ENCODE measurements at regions not wholly inside any gene's neighbourhood (a gene's known extent, or its start where the extent isn't known, plus 50 kb on each side); places are given as distances from the start of the nearest gene placed in this dataset.

GRCh38 chr13:24052547-24053518 is 107.7 kb upstream of the SPATA13 start:
- DNase-seq: peak; percentile 23

GRCh38 chr13:24053519-24054251 is 106.8 kb upstream of the SPATA13 start:
- DNase-seq: peak; percentile 95

GRCh38 chr13:24056616-24057137 is 103.8 kb upstream of the SPATA13 start:
- DNase-seq: no peak

DNA sequence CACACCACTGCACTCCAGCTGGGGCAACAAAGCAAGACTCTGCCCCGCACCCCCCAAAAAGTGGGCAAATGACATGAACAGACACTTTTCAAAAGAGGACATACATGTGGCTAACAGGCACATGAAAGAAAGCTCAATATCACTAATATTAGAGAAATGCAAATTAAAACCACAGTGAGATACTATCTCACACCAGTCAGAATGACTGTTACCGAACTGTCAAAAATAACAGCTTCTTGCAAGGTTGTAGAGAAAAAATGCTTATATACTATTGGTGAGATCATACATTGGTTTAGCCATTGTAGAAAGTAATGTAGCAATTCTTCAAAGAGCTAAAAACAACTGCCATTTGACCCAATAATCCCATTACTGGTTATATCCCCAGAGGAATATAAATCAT is 99.5 kb upstream of the SPATA13 start:
- no peak for DNase-seq

DNA sequence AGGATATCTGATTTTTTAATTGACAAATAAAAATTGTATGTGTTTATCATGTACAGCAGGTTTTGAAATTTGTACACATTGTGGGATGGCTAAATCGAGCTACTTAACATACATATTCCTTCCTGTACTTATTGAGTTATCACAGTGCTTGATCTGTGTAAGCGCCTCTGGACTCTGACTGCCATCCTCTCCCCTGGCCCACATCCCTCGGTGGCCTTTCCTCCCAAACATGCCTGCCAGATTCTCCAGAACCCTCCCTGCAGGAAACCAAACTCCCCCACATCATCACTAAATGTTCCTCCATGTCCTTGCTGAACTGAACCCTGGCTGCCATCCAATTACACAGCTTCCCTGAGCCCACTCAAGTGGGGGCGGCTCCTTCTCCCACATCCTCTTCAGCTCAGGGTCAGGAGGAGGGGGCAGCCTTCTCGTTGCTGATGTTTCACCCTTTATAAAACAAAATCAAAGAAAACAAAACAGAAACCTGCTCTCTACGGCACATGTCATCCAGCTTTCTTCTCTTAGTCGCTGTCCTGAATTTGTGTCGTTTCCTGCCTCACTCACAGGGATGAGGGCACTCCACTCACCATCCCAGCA is 97.1 kb upstream of the SPATA13 start:
- no peak for DNase-seq

- no peak for DNase-seq
These were observed 96.1 kb upstream of the SPATA13 start for GRCh38 chr13:24064371-24064770.

DNA sequence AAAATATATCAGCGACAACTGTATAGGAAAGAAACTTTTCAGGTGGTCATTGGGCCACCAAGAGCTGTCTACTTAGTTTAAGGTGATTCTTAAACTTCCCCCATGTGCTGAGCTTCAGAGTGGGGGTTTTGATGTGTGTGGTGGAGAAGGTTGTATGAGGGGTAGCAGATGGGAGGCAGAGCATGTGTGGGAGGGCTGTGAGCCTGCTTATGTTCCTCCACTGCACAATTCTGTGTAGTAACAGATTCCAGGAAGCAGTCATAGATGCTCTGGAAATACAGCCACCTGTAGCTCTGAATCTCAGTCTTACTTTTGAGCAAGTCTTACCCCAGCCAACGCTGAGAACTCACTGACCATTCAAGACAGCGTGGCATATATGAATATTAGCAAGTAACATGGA is 95.3 kb upstream of the SPATA13 start:
- DNase-seq: no peak

DNA sequence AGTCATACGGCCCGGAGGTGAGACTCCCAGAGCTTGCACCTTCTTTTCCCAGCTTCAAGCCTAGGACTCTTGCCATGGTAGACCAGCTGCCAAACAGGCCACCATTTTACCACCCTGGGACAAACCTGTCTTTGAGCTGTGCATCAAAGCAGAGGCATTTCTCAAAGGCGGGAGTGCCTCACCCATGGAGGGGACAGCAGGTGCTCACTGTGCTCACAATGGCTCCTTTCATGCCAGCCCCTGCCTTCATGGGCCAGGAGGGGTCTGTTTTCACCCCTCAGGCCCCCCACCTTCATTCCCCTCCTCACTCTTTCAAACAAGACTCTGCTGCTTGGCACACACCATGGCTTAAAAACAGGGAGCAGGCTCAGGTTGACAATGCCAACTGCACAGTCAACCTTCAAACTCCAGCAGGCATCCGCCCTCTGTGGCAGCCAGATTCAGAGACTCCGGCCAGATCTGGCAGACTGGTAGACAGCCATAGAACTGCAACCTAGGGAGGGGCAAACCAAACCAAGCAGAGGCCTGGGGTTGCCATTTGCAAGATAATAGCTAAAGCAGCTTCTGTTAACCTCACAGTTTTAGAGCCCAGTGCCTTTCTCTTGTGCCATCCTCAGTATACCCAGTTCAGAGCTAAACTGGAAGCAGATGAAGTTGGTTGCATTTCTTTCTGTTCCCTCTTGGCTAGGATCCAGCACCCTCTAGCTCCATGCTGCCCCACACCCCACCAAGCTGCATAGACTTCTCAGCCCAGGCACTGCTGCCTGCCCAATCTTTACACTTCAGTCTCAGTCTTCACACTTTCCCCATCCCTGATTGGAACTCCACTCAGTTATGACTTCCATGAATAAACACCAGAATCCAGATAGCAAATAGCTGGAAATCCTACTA is 93.9 kb upstream of the SPATA13 start:
- peak; percentile 18 for DNase-seq

DNA sequence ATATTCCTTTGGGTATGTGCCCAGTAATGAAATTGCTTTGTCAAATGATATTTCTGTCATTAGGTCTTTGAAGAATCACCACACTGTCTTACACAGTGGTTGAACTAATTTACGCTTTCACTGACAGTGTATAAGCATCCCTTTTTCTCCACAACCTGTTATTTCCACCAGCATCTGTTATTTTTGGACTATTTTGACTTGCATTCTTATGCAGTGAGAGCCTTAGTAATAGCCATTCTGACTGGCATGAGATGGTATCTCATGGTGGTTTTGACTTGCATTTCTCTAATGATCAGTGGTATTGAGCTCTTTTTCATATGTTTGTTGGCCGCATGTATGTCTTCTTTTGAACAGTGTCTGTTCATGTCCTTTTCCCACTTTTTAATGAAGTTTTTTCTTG is 92.0 kb upstream of the SPATA13 start:
- no peak for DNase-seq

GRCh38 chr13:24071016-24071415 is 89.5 kb upstream of the SPATA13 start:
- no peak for DNase-seq

- no peak for DNase-seq
These were observed 89.0 kb upstream of the SPATA13 start for GRCh38 chr13:24071423-24072075.

- DNase-seq: no peak
These were observed 86.9 kb upstream of the SPATA13 start for GRCh38 chr13:24073657-24074056.

- no peak for DNase-seq
These were observed 85.8 kb upstream of the SPATA13 start for GRCh38 chr13:24074678-24075077.

GRCh38 chr13:24075137-24075975 is 85.2 kb upstream of the SPATA13 start:
- DNase-seq: no peak

DNA sequence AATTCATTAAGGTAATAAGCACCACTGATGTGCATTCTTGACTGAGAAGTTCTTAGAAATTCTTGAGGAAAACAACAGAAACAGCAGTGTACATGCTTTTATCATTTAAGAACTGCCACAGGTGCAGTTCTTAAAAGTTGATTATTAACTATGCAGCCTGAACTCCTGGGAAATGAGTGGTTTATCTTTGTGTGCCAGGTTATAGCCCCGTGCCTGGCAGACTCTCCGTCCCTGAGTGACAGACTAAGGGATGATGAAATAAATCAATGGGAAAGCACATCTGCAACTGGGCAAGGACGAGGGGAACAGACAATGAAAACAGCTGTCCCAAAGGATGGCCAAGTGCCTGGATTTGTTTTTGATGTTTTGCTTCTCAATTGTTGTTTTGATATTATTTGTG is 84.4 kb upstream of the SPATA13 start:
- DNase-seq: no peak

- DNase-seq: no peak
These were observed 83.9 kb upstream of the SPATA13 start for GRCh38 chr13:24076636-24077035.

- DNase-seq: no peak
These were observed 80.4 kb upstream of the SPATA13 start for GRCh38 chr13:24080134-24080533.

DNA sequence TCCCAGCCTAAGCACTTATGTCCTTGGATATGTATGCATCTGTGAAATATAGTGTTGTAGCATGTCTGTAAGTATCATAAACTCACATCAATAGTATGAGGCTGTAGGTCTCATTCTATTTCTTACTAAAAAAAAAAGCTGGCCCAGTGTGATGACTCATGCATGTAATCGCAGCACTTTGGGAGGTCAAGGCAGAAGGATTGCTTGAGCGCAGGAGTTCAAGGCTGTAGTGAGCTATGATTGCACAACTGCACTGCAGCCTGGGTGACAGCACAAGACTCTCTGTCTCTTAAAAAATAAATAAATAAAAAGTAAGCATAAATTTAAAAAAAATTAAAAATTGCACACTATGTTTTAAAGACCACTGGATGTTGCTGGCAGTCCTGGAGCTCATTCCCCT is 79.1 kb upstream of the SPATA13 start:
- DNase-seq: no peak

DNA sequence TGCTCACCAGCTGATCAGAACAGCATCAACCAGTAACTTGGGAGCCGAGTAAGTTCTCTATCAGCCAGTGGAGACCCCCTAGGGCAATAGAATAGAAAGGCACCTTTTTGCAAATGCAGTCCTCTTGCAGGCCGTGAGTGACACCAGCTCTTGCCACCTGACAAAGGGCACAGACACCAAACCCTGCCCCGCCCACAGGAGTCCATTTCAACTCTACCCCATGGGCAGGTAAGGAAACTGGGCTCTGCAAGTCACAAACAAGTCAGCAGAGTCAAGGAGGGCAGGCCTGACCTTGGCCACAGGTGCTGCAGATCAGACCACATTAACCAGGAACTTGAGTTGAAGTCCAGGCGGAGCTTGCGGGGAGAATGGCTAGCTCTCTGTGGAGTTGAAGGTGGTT is 77.4 kb upstream of the SPATA13 start:
- DNase-seq: no peak

DNA sequence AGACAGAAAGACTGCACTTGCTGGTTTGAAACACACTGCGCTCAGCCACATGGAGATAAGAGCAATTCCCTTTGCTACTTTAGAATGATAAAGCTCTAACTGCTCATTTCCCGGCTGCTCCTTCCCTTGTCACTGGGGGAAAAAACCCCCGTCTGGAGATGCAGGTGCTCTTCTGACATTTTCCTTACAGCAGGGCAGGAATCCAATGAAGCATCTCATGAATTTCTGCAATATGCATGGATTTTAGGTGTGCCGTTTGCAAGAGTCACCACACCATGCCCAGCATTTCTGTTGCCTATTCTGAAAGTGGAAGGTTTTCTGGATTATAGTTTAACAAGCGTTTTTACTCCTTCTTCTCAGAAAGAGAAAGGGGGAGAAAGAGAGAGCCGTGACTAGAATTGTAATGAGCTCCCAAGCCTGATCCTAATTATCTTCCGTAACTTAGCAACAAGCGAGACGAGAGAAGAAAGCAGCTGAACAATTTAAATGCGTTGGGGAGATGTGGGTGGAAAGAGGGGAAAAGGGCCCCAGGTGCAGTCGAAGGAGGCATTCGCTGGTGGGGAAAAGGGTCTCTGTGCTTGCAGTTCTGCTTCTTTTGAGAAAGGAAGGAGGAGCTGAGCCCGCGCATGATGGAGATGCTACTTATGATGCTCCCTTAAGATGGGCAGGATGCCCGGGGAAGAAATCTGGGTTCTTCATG is 76.6 kb upstream of the SPATA13 start:
- DNase-seq: peak; percentile 44

Data from NCI-H82 (cell line).